H54 (cell line): ENCODE measurements at regions not wholly inside any gene's neighbourhood (a gene's known extent, or its start where the extent isn't known, plus 50 kb on each side); places are given as distances from the start of the nearest gene placed in this dataset.

ENCODE experiments used
- DNase-seq: peaks from one replicate; pipeline ENCODE4 v3.0.0; 2011; ENCODE audit warnings: low spot score, mixed read lengths; ENCODE audit not compliant: insufficient read length
- FAIRE-seq: peaks from 3 replicates; lab custom pipeline; 2011; peaks lifted over from hg19 to GRCh38; lab: Jason Lieb, UNC
- POLR2A ChIP-seq: IDR thresholded peaks from 2 replicates; pipeline ENCODE4 v1.6.1; 2011; ENCODE audit warnings: low read depth, mild to moderate bottlenecking, low read length

GRCh38 chr4:23241408-23241807 lies 548.7 kb downstream of the GBA3 start:
- FAIRE-seq (no peak), DNase-seq (no peak)
- TF ChIP-seq POLR2A = no peak

GRCh38 chr4:23238848-23239247 lies 546.1 kb downstream of the GBA3 start:
- no peak for TF ChIP-seq POLR2A
- FAIRE-seq = no peak

GRCh38 chr4:23237771-23238170 lies 545.0 kb downstream of the GBA3 start:
- TF ChIP-seq POLR2A = no peak
- no peak for FAIRE-seq
- DNase-seq = no peak

More at GRCh38 chr4:23238848-23239247, 546.1 kb downstream of the GBA3 start:
- no peak for DNase-seq

DNA sequence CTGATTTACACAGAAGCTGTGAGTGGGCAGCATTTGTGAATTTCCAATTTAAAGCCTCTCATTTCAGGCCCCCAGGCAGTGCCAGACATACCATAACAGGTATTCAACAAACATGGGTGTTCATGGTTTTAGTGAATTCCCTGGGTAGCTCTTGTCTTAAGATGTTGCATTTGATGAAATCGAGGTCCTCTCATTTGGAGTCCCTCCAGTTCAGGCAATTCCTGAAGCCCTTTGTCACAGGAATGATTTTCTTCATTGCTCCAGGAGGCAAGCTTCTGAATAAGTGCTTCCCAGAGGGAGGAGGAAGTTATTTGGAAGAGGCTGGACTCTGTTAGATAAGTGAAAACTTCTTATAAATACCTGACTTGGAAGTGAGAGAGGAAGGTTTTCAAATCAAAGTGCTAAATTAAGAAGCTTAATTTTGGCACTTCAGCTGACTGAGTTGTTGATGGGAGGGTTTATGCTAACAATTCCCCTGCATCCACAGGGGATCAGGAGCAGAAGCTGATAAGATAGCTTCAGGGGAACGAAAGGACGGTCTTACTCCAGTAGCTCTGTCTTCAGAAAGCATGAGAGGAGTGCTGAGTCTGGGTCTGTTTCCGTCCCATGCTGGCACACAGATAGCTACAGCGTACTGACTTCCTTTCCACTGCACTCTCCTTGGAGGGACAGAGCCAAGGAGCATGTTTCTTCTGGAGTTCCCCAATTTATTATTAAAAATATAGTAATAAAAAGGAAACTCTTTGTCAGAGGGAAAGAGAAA lies 543.1 kb downstream of the GBA3 start:
- TF ChIP-seq POLR2A = no peak
- FAIRE-seq (no peak), DNase-seq (no peak)

DNA sequence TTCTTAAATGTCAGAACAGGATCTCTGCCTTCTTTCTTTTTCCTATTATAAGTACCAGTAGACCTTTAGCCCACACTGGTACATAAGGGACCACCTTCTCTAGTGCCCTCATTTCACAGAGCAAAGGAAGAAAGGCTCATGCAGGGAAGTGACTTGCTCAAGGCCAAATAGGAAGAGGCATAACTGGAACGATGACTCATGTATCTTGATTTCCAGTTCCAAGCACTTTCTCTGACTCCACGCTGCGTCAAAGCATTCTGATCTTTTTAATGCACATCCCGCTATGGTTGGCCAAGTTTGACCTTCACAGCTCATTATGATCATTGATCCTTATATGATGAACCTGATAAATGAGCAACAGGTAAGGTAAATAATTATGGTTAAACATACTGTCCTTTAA lies 542.0 kb downstream of the GBA3 start:
- FAIRE-seq = no peak
- DNase-seq = no peak
- no peak for TF ChIP-seq POLR2A

DNA sequence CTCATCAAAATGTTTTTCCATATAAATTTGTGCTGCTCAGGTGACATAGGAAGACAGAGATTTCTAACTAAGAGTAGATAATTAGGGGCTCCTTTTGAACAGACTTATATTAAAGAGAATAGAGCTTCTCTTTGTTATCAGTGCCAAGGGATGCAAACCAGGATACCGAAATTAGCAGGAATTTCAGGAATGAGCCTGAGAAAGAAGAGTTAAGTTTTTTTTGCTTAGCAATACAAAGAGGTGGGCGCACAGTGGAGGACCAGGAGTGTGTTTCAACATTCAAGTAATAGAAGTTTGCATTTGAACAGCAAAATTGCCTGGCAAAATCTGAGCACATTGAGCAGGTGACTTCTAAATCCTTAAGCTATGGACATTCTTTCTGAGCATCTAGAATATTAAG lies 541.3 kb downstream of the GBA3 start:
- no peak for TF ChIP-seq POLR2A
- FAIRE-seq (no peak), DNase-seq (no peak)

- FAIRE-seq (no peak), DNase-seq (no peak)
- no peak for TF ChIP-seq POLR2A
Measured at GRCh38 chr4:23233596-23233995, 540.9 kb downstream of the GBA3 start.

- no peak for FAIRE-seq
- TF ChIP-seq POLR2A = no peak
- no peak for DNase-seq
Measured at GRCh38 chr4:23232987-23233386, 540.2 kb downstream of the GBA3 start.

GRCh38 chr4:23225564-23225963 lies 532.8 kb downstream of the GBA3 start:
- no peak for DNase-seq
- FAIRE-seq = no peak
- TF ChIP-seq POLR2A = no peak

DNA sequence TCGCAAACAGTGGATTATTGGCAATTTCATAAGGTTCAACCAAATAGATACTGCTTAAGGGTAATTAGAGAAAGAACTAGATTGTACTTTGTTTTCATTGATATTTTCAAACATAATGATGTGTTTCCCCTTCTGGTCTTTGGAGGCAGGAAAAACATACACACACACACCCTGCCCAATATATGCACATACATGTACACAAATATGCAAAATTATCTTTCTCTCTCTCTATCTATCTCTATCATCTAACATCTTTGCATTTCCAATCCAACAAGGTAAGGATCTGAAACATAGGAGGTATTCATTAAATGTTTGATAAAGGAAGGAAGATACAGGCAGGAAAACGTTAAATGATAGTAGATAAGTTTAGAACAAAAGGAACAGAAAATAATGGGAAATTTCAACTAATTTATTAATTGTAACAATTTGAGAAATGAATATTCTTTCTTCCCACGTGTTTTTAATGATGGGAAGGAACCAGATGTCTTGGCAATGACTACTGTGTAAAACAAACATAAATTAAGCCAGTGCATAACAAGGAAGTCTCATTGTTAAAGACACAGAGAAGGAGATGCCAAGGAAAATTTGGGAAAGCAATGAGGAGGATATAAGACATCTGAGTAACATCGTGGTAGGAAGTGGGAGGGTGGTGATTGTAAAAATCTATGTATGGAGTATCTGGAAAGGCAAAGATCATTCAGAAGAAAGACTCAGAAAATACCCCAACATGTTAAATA lies 532.1 kb downstream of the GBA3 start:
- DNase-seq = no peak
- no peak for TF ChIP-seq POLR2A
- FAIRE-seq = no peak

DNA sequence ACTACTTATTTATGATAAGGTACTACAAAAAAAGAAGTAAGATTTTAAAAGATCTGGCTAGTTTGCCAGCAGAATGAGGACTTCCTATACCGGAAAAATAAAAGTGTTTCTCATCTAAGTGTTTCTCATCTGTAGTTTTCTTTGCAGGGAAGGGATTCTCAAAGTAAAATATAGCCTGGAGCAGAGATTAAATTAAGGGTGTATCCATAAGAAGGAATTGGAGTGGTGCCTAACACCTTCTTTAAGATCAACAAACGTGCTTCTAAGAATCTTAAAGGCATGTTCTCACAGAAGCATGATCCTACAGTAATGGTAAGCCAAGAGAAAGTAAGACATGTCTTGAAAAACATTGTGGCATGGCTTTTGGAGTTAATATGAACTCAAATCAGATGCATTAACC lies 528.2 kb downstream of the GBA3 start:
- no peak for FAIRE-seq

GRCh38 chr4:23219779-23220408 lies 527.2 kb downstream of the GBA3 start:
- TF ChIP-seq POLR2A = no peak
- no peak for DNase-seq
- FAIRE-seq = no peak

More for the DNA sequence above, 528.2 kb downstream of the GBA3 start:
- DNase-seq = no peak
- TF ChIP-seq POLR2A = no peak

GRCh38 chr4:23213198-23213597 lies 520.5 kb downstream of the GBA3 start:
- DNase-seq (no peak), FAIRE-seq (no peak)
- no peak for TF ChIP-seq POLR2A

- no peak for FAIRE-seq
- no peak for DNase-seq
- no peak for TF ChIP-seq POLR2A
Measured at GRCh38 chr4:23212558-23212957, 519.8 kb downstream of the GBA3 start.
